ENCODE measurements at regions not wholly inside any gene's neighbourhood (a gene's known extent, or its start where the extent isn't known, plus 50 kb on each side); places are given as distances from the start of the nearest gene placed in this dataset.

DNA sequence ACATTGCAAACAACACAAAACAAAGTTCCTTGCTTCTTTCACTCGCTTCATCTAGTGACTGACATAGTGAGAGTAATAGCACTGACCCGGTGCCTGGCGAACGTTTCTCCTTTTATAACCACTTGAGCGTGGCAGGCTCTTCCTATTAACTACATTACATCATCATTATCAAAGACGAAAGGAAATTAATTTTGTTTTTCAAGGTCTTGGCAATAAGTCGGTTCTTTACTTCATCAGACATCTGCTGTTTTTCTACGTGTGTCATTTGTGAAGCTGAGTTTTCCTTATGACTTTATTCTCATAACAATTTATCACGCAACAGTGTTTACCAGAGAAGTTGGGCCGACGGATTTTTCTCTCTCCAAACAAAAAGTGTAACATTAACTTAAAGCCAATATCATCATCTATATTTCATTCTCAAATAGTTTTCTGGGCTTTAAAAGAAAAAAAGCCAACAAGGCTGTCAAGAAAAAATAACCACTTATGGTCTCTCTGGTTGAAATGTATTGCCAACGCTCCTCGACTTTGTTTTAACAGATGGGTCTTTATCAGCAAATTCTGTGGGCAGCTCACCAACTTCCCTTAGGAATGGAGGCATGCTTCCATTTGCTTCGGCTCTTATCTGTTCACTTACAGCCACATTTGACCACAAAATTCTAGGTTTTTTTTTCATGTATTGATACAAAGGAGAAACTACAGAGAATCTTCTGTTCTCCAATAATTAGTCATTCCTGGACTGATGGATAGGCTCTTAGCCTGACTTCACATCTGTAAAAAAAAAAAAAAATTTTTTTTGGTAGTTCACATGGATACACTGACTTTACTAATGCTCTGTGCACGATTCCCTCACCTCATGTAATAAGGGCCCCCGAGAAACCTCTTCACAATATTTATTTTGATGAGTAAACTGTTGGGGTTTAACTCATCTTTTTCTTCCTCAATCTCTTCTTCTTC, 97.1 kb upstream of the CDKN3 start:
- Histone ChIP-seq H3K36me3 (no peaks in the 10 kb centered on the region), H3K27ac (no peak overlapping the region), H3K27me3 (no peaks in the 10 kb centered on the region), H3K9me3 (no peaks in the 10 kb centered on the region), H3K4me1 (peaks cover 0 to 10% (median 0%) of the 10 kb centered on the region in 4 donors), H3K4me3 (no peak overlapping the region)
- DNase-seq, result no peak
- 18 to 37% methylated on average over 16 of the region's 16 CpGs for WGBS, 2 donors
- TF ChIP-seq POLR2AphosphoS5 (IDR thresholded peaks at IDR 0.05), result peak in 2 of 4 donors; percentile 16 to 49
- TF ChIP-seq, protein P1, sequence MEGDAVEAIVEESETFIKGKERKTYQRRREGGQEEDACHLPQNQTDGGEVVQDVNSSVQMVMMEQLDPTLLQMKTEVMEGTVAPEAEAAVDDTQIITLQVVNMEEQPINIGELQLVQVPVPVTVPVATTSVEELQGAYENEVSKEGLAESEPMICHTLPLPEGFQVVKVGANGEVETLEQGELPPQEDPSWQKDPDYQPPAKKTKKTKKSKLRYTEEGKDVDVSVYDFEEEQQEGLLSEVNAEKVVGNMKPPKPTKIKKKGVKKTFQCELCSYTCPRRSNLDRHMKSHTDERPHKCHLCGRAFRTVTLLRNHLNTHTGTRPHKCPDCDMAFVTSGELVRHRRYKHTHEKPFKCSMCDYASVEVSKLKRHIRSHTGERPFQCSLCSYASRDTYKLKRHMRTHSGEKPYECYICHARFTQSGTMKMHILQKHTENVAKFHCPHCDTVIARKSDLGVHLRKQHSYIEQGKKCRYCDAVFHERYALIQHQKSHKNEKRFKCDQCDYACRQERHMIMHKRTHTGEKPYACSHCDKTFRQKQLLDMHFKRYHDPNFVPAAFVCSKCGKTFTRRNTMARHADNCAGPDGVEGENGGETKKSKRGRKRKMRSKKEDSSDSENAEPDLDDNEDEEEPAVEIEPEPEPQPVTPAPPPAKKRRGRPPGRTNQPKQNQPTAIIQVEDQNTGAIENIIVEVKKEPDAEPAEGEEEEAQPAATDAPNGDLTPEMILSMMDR (IDR thresholded peaks at IDR 0.05), result no peak
- intact Hi-C loops (cut with DNase I), result no loop called here

DNA sequence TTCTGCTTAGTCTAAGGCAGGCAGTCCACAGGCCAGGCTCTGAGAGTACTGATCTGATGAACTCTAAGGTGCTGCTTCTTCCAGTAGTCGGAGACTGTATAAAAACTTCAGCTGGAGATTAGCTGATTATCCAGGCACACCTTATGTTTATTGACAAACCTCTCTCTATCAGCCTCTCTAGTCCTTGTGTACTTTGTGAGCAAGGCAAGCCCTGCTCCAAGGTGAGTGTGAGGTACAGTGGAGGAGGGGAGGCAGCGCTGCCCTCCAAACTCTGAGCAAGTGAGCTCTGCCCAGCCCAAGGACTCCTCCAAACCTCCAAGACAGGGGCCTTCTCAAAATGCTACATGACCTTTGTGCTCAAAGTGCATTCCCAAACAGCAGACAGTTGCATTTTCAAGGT, 95.9 kb upstream of the CDKN3 start:
- TF ChIP-seq POLR2AphosphoS5 (IDR thresholded peaks at IDR 0.05) (no peak), EP300 (IDR thresholded peaks at IDR 0.05) (no peak), POLR2A (IDR thresholded peaks at IDR 0.05) (no peak)
- TF ChIP-seq, protein P1 (IDR thresholded peaks at IDR 0.05), result no peak
- intact Hi-C loops (cut with DNase I), result no loop called here
- H3K4me1 ChIP-seq, result peaks cover 0 to 10% (median 0%) of the 10 kb centered on the region in 4 donors
- H3K9me3 ChIP-seq, result no peaks in the 10 kb centered on the region
- 27 to 73% methylated on average over 2 of the region's 2 CpGs for WGBS, 2 donors
- DNase-seq, result no peak
- H3K36me3 ChIP-seq, result no peaks in the 10 kb centered on the region
- H3K27me3 ChIP-seq, result no peaks in the 10 kb centered on the region
- H3K27ac ChIP-seq, result no peak overlapping the region
- H3K4me3 ChIP-seq, result no peak overlapping the region

DNA sequence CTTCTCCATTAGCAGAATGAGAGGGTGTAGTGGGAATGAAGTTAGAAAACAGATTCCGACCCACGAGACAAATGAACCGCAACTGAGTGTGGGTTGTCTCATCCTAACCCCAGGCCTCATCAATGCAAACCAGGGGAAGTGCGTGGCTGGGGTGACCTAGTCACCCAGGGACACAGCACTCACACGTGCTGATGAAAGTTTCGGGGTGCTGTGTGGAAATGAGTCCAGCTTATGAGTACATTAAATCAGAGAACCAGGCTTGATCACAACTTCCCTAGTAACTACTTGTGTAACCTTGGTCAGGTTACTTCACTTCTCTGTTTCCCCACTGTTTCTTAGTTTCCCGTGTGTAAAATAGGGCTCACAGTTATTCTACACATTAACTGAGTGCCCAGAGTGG, 95.4 kb upstream of the CDKN3 start:
- DNase-seq, result no peak
- intact Hi-C loops (cut with DNase I), result no loop called here
- H3K36me3 ChIP-seq, result no peaks in the 10 kb centered on the region
- no peak overlapping the region for H3K27ac ChIP-seq
- 80 to 86% methylated on average over 7 of the region's 7 CpGs for WGBS, 2 donors
- H3K27me3 ChIP-seq, result no peaks in the 10 kb centered on the region
- H3K4me3 ChIP-seq, result no peak overlapping the region
- peaks cover 0 to 10% (median 0%) of the 10 kb centered on the region in 4 donors for H3K4me1 ChIP-seq
- H3K9me3 ChIP-seq, result no peaks in the 10 kb centered on the region
- TF ChIP-seq, protein P1 (IDR thresholded peaks at IDR 0.05), result no peak
- TF ChIP-seq POLR2A (IDR thresholded peaks at IDR 0.05), result no peak
- TF ChIP-seq POLR2AphosphoS5 (IDR thresholded peaks at IDR 0.05), result no peak
- TF ChIP-seq EP300 (IDR thresholded peaks at IDR 0.05), result no peak

DNA sequence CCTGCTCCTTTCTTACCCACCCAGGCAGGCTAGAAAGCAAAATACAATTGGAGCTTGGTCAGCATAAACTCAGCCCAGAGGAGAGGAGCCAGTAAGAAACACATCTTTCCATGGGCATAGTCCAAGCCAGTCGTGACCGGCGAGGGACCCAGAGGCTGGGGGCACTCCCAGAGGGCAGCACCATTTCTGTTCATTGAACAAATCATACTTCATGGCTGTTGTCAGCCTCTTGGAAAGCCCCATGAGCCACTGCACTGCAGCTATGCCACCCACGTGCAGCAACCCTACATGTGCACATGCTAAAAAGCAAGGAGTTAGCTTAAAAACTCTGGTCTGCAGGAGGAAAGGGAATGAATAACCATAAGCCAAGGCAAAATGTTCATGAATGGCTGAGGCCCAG, 90.0 kb upstream of the CDKN3 start:
- Histone ChIP-seq H3K27me3 (no peaks in the 10 kb centered on the region), H3K36me3 (no peaks in the 10 kb centered on the region), H3K9me3 (no peaks in the 10 kb centered on the region), H3K4me3 (no peak overlapping the region), H3K4me1 (peaks cover 0 to 5% (median 0%) of the 10 kb centered on the region in 4 donors), H3K27ac (no peak overlapping the region)
- intact Hi-C loops (cut with DNase I), result no loop called here
- DNase-seq, result no peak
- TF ChIP-seq, protein P1 (IDR thresholded peaks at IDR 0.05), result no peak
- TF ChIP-seq POLR2AphosphoS5 (IDR thresholded peaks at IDR 0.05) (no peak), POLR2A (IDR thresholded peaks at IDR 0.05) (no peak), EP300 (IDR thresholded peaks at IDR 0.05) (no peak)
- 79 to 81% methylated on average over 4 of the region's 4 CpGs for WGBS, 2 donors
